H9 (cell line): ENCODE measurements at regions not wholly inside any gene's neighbourhood (a gene's known extent, or its start where the extent isn't known, plus 50 kb on each side); places are given as distances from the start of the nearest gene placed in this dataset.

Source experiments
- DNase-seq: peaks from one replicate; pipeline ENCODE4 v3.0.0-alpha.2; 2017
- H2AFZ ChIP-seq: one replicate; pipeline ENCODE4 v1.6.1; 2013; ENCODE audit warnings: mild to moderate bottlenecking, low read length, control low read depth, moderate library complexity
- H2AK5ac ChIP-seq: 2 replicates; pipeline ENCODE4 v1.6.1; 2013; ENCODE audit warnings: low read length, control low read depth, mixed read lengths; ENCODE audit not compliant: insufficient read length
- H2BK120ac ChIP-seq: one replicate; pipeline ENCODE4 v1.6.1; 2013; ENCODE audit warnings: low read depth, mild to moderate bottlenecking, low read length, control low read depth, inconsistent platforms; ENCODE audit not compliant: poor library complexity, severe bottlenecking
- H2BK12ac ChIP-seq: 2 replicates; pipeline ENCODE4 v1.6.1; 2013; ENCODE audit warnings: low read length, control low read depth, mixed read lengths, low read depth; ENCODE audit not compliant: insufficient read length
- H2BK15ac ChIP-seq: 2 replicates; pipeline ENCODE4 v1.6.1; 2013; ENCODE audit warnings: low read depth, low read length, control low read depth
- H2BK20ac ChIP-seq: one replicate; pipeline ENCODE4 v1.6.1; 2013; ENCODE audit warnings: low read depth, mild to moderate bottlenecking, low read length, control low read depth, inconsistent platforms; ENCODE audit not compliant: poor library complexity, severe bottlenecking
- H2BK5ac ChIP-seq: 2 replicates; pipeline ENCODE4 v1.6.1; 2013; ENCODE audit warnings: low read length, control low read depth, mixed read lengths; ENCODE audit not compliant: insufficient read length
- H3K14ac ChIP-seq: 2 replicates; pipeline ENCODE4 v1.6.1; 2013; ENCODE audit warnings: low read length, control low read depth; ENCODE audit not compliant: insufficient read depth
- H3K18ac ChIP-seq: 2 replicates; pipeline ENCODE4 v1.6.1; 2013; ENCODE audit warnings: low read depth, mild to moderate bottlenecking, mixed read lengths, low read length, control low read depth; ENCODE audit not compliant: insufficient read length
- H3K23ac ChIP-seq: 2 replicates; pipeline ENCODE4 v1.6.1; 2013; ENCODE audit warnings: low read length, control low read depth, mixed read lengths, low read depth; ENCODE audit not compliant: insufficient read length
- H3K23me2 ChIP-seq: 2 replicates; pipeline ENCODE4 v1.6.1; 2013; ENCODE audit warnings: low read depth, mild to moderate bottlenecking, mixed read lengths, low read length, control low read depth; ENCODE audit not compliant: insufficient read length, poor library complexity, severe bottlenecking
- H3K27ac ChIP-seq: 2 replicates; pipeline ENCODE4 v1.5.1; 2013; ENCODE audit warnings: low read length, control low read depth, mixed read lengths, low read depth; ENCODE audit not compliant: insufficient read length
- H3K27me3 ChIP-seq: 2 replicates; pipeline ENCODE4 v1.6.1; 2013; ENCODE audit warnings: low read length, control low read depth, inconsistent platforms; ENCODE audit not compliant: insufficient read depth
- H3K4ac ChIP-seq: 2 replicates; pipeline ENCODE4 v1.6.1; 2013; ENCODE audit warnings: low read depth, mild to moderate bottlenecking, control low read depth, inconsistent platforms, low read length, moderate library complexity
- H3K4me1 ChIP-seq: 2 replicates; pipeline ENCODE4 v1.6.1; 2013; ENCODE audit warnings: low read length, control low read depth, inconsistent platforms; ENCODE audit not compliant: insufficient read depth
- H3K4me2 ChIP-seq: 2 replicates; pipeline ENCODE4 v1.6.1; 2013; ENCODE audit warnings: low read length, control low read depth, mixed read lengths; ENCODE audit not compliant: insufficient read length, insufficient read depth
- H3K56ac ChIP-seq: 2 replicates; pipeline ENCODE4 v1.6.1; 2013; ENCODE audit warnings: low read depth, mild to moderate bottlenecking, mixed read lengths, low read length, control low read depth; ENCODE audit not compliant: insufficient read length
- H3K79me1 ChIP-seq: 2 replicates; pipeline ENCODE4 v1.6.1; 2013; ENCODE audit warnings: low read depth, mild to moderate bottlenecking, moderate library complexity, low read length, control low read depth, inconsistent platforms; ENCODE audit not compliant: insufficient read depth, poor library complexity, severe bottlenecking
- H3K79me2 ChIP-seq: 2 replicates; pipeline ENCODE4 v1.6.1; 2013; ENCODE audit warnings: low read length, control low read depth, inconsistent platforms; ENCODE audit not compliant: insufficient read depth
- H3K9ac ChIP-seq: 2 replicates; pipeline ENCODE4 v1.6.1; 2013; ENCODE audit warnings: low read length, control low read depth, mixed read lengths; ENCODE audit not compliant: insufficient read length; ENCODE audit errors: extremely low read depth
- H3K9me3 ChIP-seq: one replicate; pipeline ENCODE4 v1.6.1; 2013; ENCODE audit warnings: low read depth, low read length, inconsistent platforms; ENCODE audit not compliant: control insufficient read depth
- H3T11ph ChIP-seq: one replicate; pipeline ENCODE4 v1.6.1; 2013; ENCODE audit warnings: mild to moderate bottlenecking, low read length, control low read depth, inconsistent platforms
- H4K20me1 ChIP-seq: one replicate; pipeline ENCODE4 v1.6.1; 2013; ENCODE audit not compliant: control insufficient read depth, insufficient read length, insufficient read depth
- H4K5ac ChIP-seq: 2 replicates; pipeline ENCODE4 v1.6.1; 2013; ENCODE audit warnings: low read depth, mild to moderate bottlenecking, mixed read lengths, low read length, control low read depth; ENCODE audit not compliant: insufficient read length
- H4K8ac ChIP-seq: replicated peaks from 2 replicates; pipeline ENCODE4 v1.6.1; 2013; ENCODE audit warnings: low read length, control low read depth, mixed read lengths, low read depth; ENCODE audit not compliant: insufficient read length
- H4K91ac ChIP-seq: 2 replicates; pipeline ENCODE4 v1.6.1; 2013; ENCODE audit warnings: low read depth, mild to moderate bottlenecking, moderate library complexity, mixed read lengths, low read length, control low read depth; ENCODE audit not compliant: insufficient read length
- H3K27ac Mint-ChIP-seq, 3 experiments: 2 replicates in 2 of 3; 3 replicates in 1 of 3; pipeline ENCODE4 v1.8.0; 2020 to 2021; ENCODE audit warnings: mixed read lengths in 3 of 3, mild to moderate bottlenecking in 1 of 3, moderate library complexity in 1 of 3
- H3K27me3 Mint-ChIP-seq: 2 replicates; pipeline ENCODE4 v1.8.0; 2021; ENCODE audit warnings: low read depth, mild to moderate bottlenecking, moderate library complexity, mixed read lengths
- H3K36me3 Mint-ChIP-seq, 3 experiments: 2 replicates in 2 of 3; 3 replicates in 1 of 3; pipeline ENCODE4 v1.8.0; 2020 to 2021; ENCODE audit warnings: low read depth in 3 of 3, mixed read lengths in 3 of 3; ENCODE audit not compliant: insufficient read depth in 1 of 3
- H3K4me1 Mint-ChIP-seq, 2 experiments: 2 replicates each; pipeline ENCODE4 v1.8.0; 2020; ENCODE audit warnings: mixed read lengths in 2 of 2
- H3K4me3 Mint-ChIP-seq, 2 experiments: 2 replicates in 1 of 2; 3 replicates in 1 of 2; pipeline ENCODE4 v1.8.0; 2020 to 2021; ENCODE audit warnings: mild to moderate bottlenecking in 2 of 2, mixed read lengths in 2 of 2, moderate library complexity in 1 of 2
- H3K9me3 Mint-ChIP-seq, 2 experiments: 2 replicates in 1 of 2; 3 replicates in 1 of 2; pipeline ENCODE4 v1.8.0; 2020; ENCODE audit warnings: mild to moderate bottlenecking in 2 of 2, mixed read lengths in 2 of 2, moderate library complexity in 1 of 2
- CTCF ChIP-seq: fragments of 200-600 bp; sonication (generic); conservative IDR thresholded peaks from 3 replicates; pipeline ENCODE4 v1.8.0; 2021; ENCODE audit warnings: antibody characterized with exemption, mild to moderate bottlenecking
- WGBS: extraction: QIAGEN DNeasy Blood & Tissue Kit; methylation state at CpG from one replicate; pipeline ENCODE4 v1.1.7; 2013; ENCODE audit warnings: missing lambda C conversion rate, low lambda C conversion rate, mixed read lengths; ENCODE audit not compliant: insufficient read length; ENCODE audit errors: extremely low coverage; 5-methylcytosine and 5-hydroxymethylcytosine counted together

GRCh38 chr21:18147678-18148077, 97.0 kb upstream of the CHODL start:
- no peak overlapping the region for H4K91ac ChIP-seq
- H2BK15ac ChIP-seq, result no peak overlapping the region
- no peaks in the 10 kb centered on the region for H4K20me1 ChIP-seq
- H3T11ph ChIP-seq, result no peak overlapping the region
- H3K27ac ChIP-seq, result no peak overlapping the region
- no peaks in the 10 kb centered on the region for H3K27me3 Mint-ChIP-seq
- H3K9me3 Mint-ChIP-seq, result 0 out of 5 replicates have a peak, but pooled peaks cover 0 to 2% of the 10 kb centered on the region in 2 experiments
- WGBS, result no CpG with 5 or more reads among the region's 3 CpGs
- H3K23ac ChIP-seq, result no peak overlapping the region
- no peak for DNase-seq
- no peak overlapping the region for H3K18ac ChIP-seq
- no peaks in the 10 kb centered on the region for H3K79me2 ChIP-seq
- H3K23me2 ChIP-seq, result no peaks in the 10 kb centered on the region
- no peak overlapping the region for H4K8ac ChIP-seq
- no peak overlapping the region for H2AFZ ChIP-seq
- H2BK5ac ChIP-seq, result no peak overlapping the region
- no peak overlapping the region for H2AK5ac ChIP-seq
- no peak overlapping the region for H3K4me3 Mint-ChIP-seq
- no peak overlapping the region for H2BK20ac ChIP-seq
- no peaks in the 10 kb centered on the region for H3K4me1 ChIP-seq
- no peak overlapping the region for H3K56ac ChIP-seq
- H3K14ac ChIP-seq, result no peak overlapping the region
- no peaks in the 10 kb centered on the region for H3K79me1 ChIP-seq
- no peaks in the 10 kb centered on the region for H3K4me1 Mint-ChIP-seq
- no peak overlapping the region for H3K9ac ChIP-seq
- no peaks in the 10 kb centered on the region for H3K9me3 ChIP-seq
- H3K36me3 Mint-ChIP-seq, result peaks cover 0 to 8% (median 1%) of the 10 kb centered on the region in 3 experiments; a peak in 5 of 7 replicates
- H3K27me3 ChIP-seq, result no peaks in the 10 kb centered on the region
- H4K5ac ChIP-seq, result no peak overlapping the region
- no peak overlapping the region for H2BK12ac ChIP-seq
- no peak for TF ChIP-seq CTCF
- no peak overlapping the region for H3K27ac Mint-ChIP-seq
- no peak overlapping the region for H3K4me2 ChIP-seq
- no peak overlapping the region for H2BK120ac ChIP-seq
- H3K4ac ChIP-seq, result no peak overlapping the region
